SU-DHL-6 (cell line): ENCODE measurements at regions not wholly inside any gene's neighbourhood (a gene's known extent, or its start where the extent isn't known, plus 50 kb on each side); places are given as distances from the start of the nearest gene placed in this dataset.

ENCODE experiments used
- EZH2phosphoT487 ChIP-seq: fragments of 200-600 bp; sonication (generic), shearing (Covaris generic); conservative IDR thresholded peaks from 2 replicates; pipeline ENCODE4 v1.6.1; 2018; ENCODE audit warnings: mild to moderate bottlenecking, antibody characterized with exemption, low read length, moderate library complexity, mixed read lengths
- TF ChIP-seq, protein P1 (sequence below): fragments of 200-600 bp; sonication (generic); IDR thresholded peaks from one replicate; pipeline ENCODE4 v1.5.1; 2017; ENCODE audit warnings: antibody characterized with exemption, mild to moderate bottlenecking, low read length, moderate library complexity; ENCODE audit not compliant: insufficient read depth, poor library complexity, severe bottlenecking

DNA sequence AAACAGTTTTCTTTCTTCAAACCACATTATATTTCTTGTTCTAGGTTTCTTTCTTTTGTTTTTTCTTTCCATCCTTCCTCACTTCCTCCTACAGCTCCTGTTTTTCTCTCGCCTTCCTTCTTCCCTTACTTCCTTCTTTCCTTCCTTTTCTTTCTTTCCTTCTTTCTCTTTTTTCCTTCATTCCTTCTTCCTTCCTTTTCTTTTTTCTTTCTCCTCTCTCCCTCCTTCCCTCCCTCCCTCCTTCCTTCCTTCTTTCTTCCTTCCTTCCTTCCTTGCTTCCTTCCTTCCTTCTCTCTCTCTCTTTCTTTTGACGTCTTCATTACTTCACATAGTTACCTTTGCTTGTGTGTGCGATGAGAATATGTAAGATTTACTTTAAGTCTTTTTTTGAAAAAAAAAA lies 470.0 kb upstream of the FSIP2 start:
- TF ChIP-seq, protein P1, sequence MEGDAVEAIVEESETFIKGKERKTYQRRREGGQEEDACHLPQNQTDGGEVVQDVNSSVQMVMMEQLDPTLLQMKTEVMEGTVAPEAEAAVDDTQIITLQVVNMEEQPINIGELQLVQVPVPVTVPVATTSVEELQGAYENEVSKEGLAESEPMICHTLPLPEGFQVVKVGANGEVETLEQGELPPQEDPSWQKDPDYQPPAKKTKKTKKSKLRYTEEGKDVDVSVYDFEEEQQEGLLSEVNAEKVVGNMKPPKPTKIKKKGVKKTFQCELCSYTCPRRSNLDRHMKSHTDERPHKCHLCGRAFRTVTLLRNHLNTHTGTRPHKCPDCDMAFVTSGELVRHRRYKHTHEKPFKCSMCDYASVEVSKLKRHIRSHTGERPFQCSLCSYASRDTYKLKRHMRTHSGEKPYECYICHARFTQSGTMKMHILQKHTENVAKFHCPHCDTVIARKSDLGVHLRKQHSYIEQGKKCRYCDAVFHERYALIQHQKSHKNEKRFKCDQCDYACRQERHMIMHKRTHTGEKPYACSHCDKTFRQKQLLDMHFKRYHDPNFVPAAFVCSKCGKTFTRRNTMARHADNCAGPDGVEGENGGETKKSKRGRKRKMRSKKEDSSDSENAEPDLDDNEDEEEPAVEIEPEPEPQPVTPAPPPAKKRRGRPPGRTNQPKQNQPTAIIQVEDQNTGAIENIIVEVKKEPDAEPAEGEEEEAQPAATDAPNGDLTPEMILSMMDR: no peak
- TF ChIP-seq EZH2phosphoT487: no peak
